Kidney (tissue), 13 donors: ENCODE measurements at regions not wholly inside any gene's neighbourhood (a gene's known extent, or its start where the extent isn't known, plus 50 kb on each side); places are given as distances from the start of the nearest gene placed in this dataset.

Experiments
- DNase-seq, 5 donors: peaks; one replicate each; pipeline ENCODE4 v3.0.0-alpha.2; 2013 to 2020
- FAIRE-seq: peaks from 2 replicates; lab custom pipeline; 2012; peaks lifted over from hg19 to GRCh38; lab: Jason Lieb, UNC
- H3K27ac ChIP-seq, 2 donors: one replicate each; pipeline ENCODE4 v1.7.0; 2013; ENCODE audit warnings: low read depth in 2 of 2, low read length in 2 of 2, inconsistent platforms in 1 of 2
- H3K27me3 ChIP-seq: one replicate; pipeline ENCODE4 v1.7.1; 2013; ENCODE audit warnings: low read length, inconsistent platforms; ENCODE audit not compliant: control insufficient read depth, insufficient read depth
- H3K36me3 ChIP-seq, 3 donors: one replicate each; pipeline versions ENCODE4 v1.7.0 to v1.7.1; 2013; ENCODE audit warnings: low read length in 3 of 3, control low read depth in 1 of 3, inconsistent platforms in 1 of 3; ENCODE audit not compliant: insufficient read depth in 3 of 3, control insufficient read depth in 2 of 3
- H3K4me1 ChIP-seq, 3 donors: one replicate each; pipeline versions ENCODE4 v1.7.0 to v1.7.1; 2013; ENCODE audit warnings: low read length in 3 of 3, inconsistent platforms in 1 of 3, low read depth in 1 of 3; ENCODE audit not compliant: control insufficient read depth in 2 of 3, insufficient read depth in 2 of 3
- H3K4me3 ChIP-seq, 3 donors: one replicate each; pipeline versions ENCODE4 v1.7.0 to v1.8.1; 2013; ENCODE audit warnings: low read length in 3 of 3, control low read depth in 1 of 3, inconsistent platforms in 1 of 3
- H3K9ac ChIP-seq, 3 donors: one replicate each; pipeline versions ENCODE4 v1.7.0 to v1.7.1; 2013; ENCODE audit warnings: low read length in 3 of 3, control low read depth in 1 of 3, inconsistent platforms in 1 of 3
- H3K9me3 ChIP-seq, 3 donors: one replicate each; pipeline versions ENCODE4 v1.7.0 to v1.7.1; 2013; ENCODE audit warnings: low read length in 3 of 3, control low read depth in 1 of 3, inconsistent platforms in 1 of 3; ENCODE audit not compliant: control insufficient read depth in 2 of 3, insufficient read depth in 1 of 3
- intact Hi-C: fragments of 100-400 bp; cut with DNase I; formaldehyde crosslinking; loops from one replicate; pipeline ENCODE4 v1.11.1; 2022
- TF ChIP-seq, protein P1 (sequence below): IDR thresholded peaks from 3 replicates; pipeline ENCODE4 v1.5.1; 2012; ENCODE audit warnings: mild to moderate bottlenecking, moderate library complexity, borderline replicate concordance; ENCODE audit not compliant: insufficient read depth; ENCODE audit errors: extremely low read depth
- donor health status: control.
- donor health status: control.
- donor health status: control.
- donor health status: control.
- donor health status: control.
- donor health status: DM: yes; HTN: yes; CAD: no.
- donor health status: Normal renal cell carcinoma (clear cell type).

GRCh38 chr7:133185512-133185911 lies 67.4 kb upstream of the EXOC4 start:
- Histone ChIP-seq H3K4me1 (no peaks in the 10 kb centered on the region), H3K9ac (no peak overlapping the region), H3K4me3 (no peak overlapping the region), H3K36me3 (no peaks in the 10 kb centered on the region), H3K27ac (no peak overlapping the region), H3K9me3 (no peaks in the 10 kb centered on the region), H3K27me3 (no peaks in the 10 kb centered on the region)
- intact Hi-C loops, result no loop called here
- DNase-seq (no peak), FAIRE-seq (no peak)
- TF ChIP-seq, protein P1, sequence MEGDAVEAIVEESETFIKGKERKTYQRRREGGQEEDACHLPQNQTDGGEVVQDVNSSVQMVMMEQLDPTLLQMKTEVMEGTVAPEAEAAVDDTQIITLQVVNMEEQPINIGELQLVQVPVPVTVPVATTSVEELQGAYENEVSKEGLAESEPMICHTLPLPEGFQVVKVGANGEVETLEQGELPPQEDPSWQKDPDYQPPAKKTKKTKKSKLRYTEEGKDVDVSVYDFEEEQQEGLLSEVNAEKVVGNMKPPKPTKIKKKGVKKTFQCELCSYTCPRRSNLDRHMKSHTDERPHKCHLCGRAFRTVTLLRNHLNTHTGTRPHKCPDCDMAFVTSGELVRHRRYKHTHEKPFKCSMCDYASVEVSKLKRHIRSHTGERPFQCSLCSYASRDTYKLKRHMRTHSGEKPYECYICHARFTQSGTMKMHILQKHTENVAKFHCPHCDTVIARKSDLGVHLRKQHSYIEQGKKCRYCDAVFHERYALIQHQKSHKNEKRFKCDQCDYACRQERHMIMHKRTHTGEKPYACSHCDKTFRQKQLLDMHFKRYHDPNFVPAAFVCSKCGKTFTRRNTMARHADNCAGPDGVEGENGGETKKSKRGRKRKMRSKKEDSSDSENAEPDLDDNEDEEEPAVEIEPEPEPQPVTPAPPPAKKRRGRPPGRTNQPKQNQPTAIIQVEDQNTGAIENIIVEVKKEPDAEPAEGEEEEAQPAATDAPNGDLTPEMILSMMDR, result no peak

- FAIRE-seq, result no peak
- intact Hi-C loops, result no loop called here
Measured at GRCh38 chr7:133186060-133186459, 66.8 kb upstream of the EXOC4 start.

DNA sequence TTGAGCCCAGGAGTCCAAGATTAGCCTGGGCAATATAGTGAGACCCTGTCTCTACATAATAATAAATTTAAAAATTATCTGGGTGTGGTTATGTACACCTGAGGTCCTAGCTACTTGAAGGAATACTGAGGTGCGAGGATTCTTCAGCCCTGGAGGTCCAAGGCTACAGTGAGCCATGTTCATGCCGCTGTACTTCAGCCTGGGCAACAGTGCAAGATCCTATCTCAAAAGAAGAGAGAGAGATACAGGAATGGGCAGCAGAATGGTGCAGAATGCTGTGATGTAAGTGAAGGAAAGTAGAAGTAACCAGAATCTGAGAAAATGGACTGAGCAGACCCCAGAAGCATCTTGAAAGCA lies 62.7 kb upstream of the EXOC4 start:
- Histone ChIP-seq H3K4me3 (no peak overlapping the region), H3K9ac (no peak overlapping the region), H3K36me3 (no peaks in the 10 kb centered on the region), H3K4me1 (no peaks in the 10 kb centered on the region), H3K9me3 (no peaks in the 10 kb centered on the region), H3K27me3 (no peaks in the 10 kb centered on the region), H3K27ac (no peak overlapping the region)
- FAIRE-seq (no peak), DNase-seq (no peak)
- intact Hi-C loops, result no loop called here
- TF ChIP-seq, protein P1, result no peak

More at GRCh38 chr7:133186060-133186459, 66.8 kb upstream of the EXOC4 start:
- TF ChIP-seq, protein P1, result no peak
- Histone ChIP-seq H3K4me3 (no peak overlapping the region), H3K36me3 (no peaks in the 10 kb centered on the region), H3K4me1 (no peaks in the 10 kb centered on the region), H3K27ac (no peak overlapping the region), H3K9me3 (no peaks in the 10 kb centered on the region), H3K9ac (no peak overlapping the region), H3K27me3 (no peaks in the 10 kb centered on the region)
- DNase-seq, result no peak

GRCh38 chr7:133190650-133191049 lies 62.2 kb upstream of the EXOC4 start:
- DNase-seq (no peak), FAIRE-seq (no peak)
- no peak overlapping the region for H3K27ac ChIP-seq
- no peaks in the 10 kb centered on the region for H3K4me1 ChIP-seq
- H3K9ac ChIP-seq, result no peak overlapping the region
- H3K4me3 ChIP-seq, result no peak overlapping the region
- no peaks in the 10 kb centered on the region for H3K27me3 ChIP-seq
- H3K36me3 ChIP-seq, result no peaks in the 10 kb centered on the region
- no peaks in the 10 kb centered on the region for H3K9me3 ChIP-seq
- TF ChIP-seq, protein P1, result no peak
- intact Hi-C loops, result no loop called here
